ENCODE measurements at regions not wholly inside any gene's neighbourhood (a gene's known extent, or its start where the extent isn't known, plus 50 kb on each side); places are given as distances from the start of the nearest gene placed in this dataset.

DNA sequence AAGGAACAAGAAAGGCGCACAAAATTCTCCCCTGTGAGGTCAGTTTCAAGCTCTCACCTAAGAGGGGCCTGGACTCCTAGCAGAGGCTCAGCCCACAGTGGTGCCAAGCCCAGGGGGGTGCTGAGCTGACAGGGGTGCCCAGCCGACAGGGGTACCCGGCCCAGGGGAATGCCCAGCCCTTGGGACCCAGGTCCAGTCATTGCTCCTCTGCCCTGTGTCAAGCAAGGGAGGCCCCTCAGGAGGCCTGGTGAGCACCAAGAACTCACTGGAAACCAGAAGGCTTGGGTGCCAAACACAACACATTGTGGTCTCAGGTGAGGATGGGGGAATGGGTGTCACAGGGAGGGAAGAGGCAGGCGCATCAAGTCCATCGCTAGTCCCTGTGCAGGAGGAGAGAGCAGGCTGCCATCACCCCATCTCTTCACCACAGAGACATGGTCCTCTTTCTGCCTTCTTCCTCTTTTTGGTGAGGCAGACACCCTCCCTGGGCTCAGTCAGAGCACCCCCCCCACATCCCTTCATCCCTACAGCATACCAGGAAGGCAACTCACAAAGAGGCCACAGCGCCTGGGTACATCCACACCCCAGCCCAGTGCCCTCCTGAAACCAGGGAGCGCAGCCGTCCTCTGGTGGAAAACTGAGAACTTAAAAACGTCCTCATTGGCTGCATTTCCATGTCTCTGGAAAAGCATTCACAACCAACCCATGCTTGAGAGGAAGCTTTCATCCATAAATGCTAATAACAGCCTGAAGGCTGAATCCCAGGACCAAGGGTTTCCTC lies 111.3 kb downstream of the BANF2 start:
- no peak overlapping the region for H3K27ac Mint-ChIP-seq
- no peaks in the 10 kb centered on the region for H3K36me3 Mint-ChIP-seq (ENCODE audit: insufficient read depth)
- no peaks in the 10 kb centered on the region for H3K9me3 Mint-ChIP-seq (ENCODE audit: low read depth)
- H3K4me3 Mint-ChIP-seq (ENCODE audit: low read depth), result no peak overlapping the region
- H3K27me3 Mint-ChIP-seq, result no peaks in the 10 kb centered on the region
- H3K4me1 Mint-ChIP-seq (ENCODE audit: low read depth), result peaks cover 4% of the 10 kb centered on the region
- TF ChIP-seq, protein P1, sequence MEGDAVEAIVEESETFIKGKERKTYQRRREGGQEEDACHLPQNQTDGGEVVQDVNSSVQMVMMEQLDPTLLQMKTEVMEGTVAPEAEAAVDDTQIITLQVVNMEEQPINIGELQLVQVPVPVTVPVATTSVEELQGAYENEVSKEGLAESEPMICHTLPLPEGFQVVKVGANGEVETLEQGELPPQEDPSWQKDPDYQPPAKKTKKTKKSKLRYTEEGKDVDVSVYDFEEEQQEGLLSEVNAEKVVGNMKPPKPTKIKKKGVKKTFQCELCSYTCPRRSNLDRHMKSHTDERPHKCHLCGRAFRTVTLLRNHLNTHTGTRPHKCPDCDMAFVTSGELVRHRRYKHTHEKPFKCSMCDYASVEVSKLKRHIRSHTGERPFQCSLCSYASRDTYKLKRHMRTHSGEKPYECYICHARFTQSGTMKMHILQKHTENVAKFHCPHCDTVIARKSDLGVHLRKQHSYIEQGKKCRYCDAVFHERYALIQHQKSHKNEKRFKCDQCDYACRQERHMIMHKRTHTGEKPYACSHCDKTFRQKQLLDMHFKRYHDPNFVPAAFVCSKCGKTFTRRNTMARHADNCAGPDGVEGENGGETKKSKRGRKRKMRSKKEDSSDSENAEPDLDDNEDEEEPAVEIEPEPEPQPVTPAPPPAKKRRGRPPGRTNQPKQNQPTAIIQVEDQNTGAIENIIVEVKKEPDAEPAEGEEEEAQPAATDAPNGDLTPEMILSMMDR (IDR thresholded peaks at IDR 0.05; ENCODE audit: unreplicated experiment), result no peak
- no peak for DNase-seq (ENCODE audit: low spot score, unreplicated experiment)

DNA sequence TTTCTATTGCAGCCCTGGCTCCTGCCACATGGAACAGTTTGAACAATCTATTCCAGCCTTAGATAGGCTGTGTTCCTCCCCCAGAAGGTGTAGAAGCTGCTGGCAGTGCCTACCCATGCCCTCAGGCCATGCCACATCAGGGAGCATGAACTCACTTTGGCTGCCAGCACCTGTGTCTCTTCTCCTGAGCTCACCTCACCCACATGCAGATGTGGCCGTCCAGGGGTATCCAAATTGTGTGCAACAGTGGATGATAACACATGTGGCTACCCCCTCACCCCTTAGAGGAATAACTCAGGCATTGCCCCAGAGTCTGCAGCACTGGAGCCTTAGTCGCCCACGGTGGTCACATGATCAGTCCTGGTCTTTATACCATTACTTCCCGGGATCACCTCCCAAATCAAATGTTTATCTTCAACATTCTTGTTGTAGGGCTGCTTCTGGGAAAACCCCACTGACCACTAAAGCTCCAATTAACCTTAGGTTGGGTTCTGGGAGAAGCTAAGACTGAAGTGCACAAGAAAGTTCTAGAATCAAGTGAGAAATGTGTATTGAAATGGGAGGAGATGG lies 110.4 kb downstream of the BANF2 start:
- TF ChIP-seq, protein P1 (IDR thresholded peaks at IDR 0.05; ENCODE audit: unreplicated experiment), result no peak
- Mint-ChIP-seq H3K4me1 (ENCODE audit: low read depth) (peaks cover 4% of the 10 kb centered on the region), H3K9me3 (ENCODE audit: low read depth) (no peaks in the 10 kb centered on the region), H3K27ac (no peak overlapping the region), H3K27me3 (no peaks in the 10 kb centered on the region), H3K36me3 (ENCODE audit: insufficient read depth) (no peaks in the 10 kb centered on the region), H3K4me3 (ENCODE audit: low read depth) (no peak overlapping the region)
- no peak for DNase-seq (ENCODE audit: low spot score, unreplicated experiment)

DNA sequence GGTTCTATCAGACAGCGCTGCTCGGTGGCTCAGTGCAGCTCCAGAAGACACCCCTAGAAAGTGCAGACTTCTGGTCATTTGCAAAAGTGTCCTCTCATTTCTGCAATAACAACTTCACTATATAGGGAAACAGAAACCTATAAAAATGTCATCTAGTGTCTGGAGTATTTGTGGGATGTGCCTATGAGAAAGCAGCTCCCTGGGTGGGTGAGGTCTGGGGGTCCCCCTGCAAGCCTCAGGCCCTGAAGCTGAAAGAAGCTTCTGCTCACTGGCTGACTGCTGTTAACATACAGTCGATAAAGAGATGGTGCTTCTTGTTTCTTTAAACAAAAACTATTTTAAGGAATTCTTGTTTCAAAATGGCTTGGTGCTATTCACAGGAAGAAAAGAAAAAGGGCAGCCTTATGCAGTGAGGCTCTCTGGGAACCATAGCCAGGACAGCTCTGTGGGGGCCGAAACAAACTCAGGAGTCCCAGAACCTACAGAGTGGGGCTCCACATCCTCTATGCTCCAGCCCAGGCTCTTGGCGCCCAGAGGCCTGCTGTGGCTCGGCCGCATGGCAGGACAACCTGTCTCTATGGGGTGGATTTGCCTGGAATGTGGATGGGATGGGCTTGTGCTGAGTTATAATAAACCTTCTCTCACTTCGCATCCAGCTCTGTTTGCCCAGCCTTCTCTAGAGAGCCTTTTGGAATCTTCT lies 109.7 kb downstream of the BANF2 start:
- Mint-ChIP-seq H3K27ac (no peak overlapping the region), H3K9me3 (ENCODE audit: low read depth) (no peaks in the 10 kb centered on the region), H3K36me3 (ENCODE audit: insufficient read depth) (no peaks in the 10 kb centered on the region), H3K27me3 (no peaks in the 10 kb centered on the region), H3K4me1 (ENCODE audit: low read depth) (peaks cover 4% of the 10 kb centered on the region), H3K4me3 (ENCODE audit: low read depth) (no peak overlapping the region)
- TF ChIP-seq, protein P1 (IDR thresholded peaks at IDR 0.05; ENCODE audit: unreplicated experiment), result no peak
- DNase-seq (ENCODE audit: low spot score, unreplicated experiment), result no peak

DNA sequence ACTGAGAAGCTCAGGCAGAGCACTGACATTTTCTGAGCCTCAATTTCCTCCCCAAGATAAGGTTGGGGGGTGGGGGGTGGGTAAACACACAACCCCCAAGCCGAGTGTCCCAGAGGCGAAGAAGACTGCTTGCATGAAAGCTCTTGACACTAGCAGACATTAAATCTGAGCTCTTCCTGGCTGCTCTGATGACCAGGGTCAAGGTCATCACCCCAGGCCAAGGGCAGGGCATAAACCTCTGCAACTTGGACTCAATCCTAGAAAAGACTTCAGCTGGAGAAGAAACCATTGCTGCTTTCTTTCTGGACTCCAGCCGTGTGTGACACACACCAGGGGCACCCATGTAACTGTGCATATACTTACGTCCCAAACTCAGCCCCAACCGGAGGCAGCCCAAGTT lies 109.0 kb downstream of the BANF2 start:
- TF ChIP-seq, protein P1 (IDR thresholded peaks at IDR 0.05; ENCODE audit: unreplicated experiment), result no peak
- no peaks in the 10 kb centered on the region for H3K36me3 Mint-ChIP-seq (ENCODE audit: insufficient read depth)
- no peaks in the 10 kb centered on the region for H3K9me3 Mint-ChIP-seq (ENCODE audit: low read depth)
- H3K4me3 Mint-ChIP-seq (ENCODE audit: low read depth), result no peak overlapping the region
- H3K27ac Mint-ChIP-seq, result no peak overlapping the region
- DNase-seq (ENCODE audit: low spot score, unreplicated experiment), result no peak
- no peaks in the 10 kb centered on the region for H3K27me3 Mint-ChIP-seq
- peaks cover 4% of the 10 kb centered on the region for H3K4me1 Mint-ChIP-seq (ENCODE audit: low read depth)

DNA sequence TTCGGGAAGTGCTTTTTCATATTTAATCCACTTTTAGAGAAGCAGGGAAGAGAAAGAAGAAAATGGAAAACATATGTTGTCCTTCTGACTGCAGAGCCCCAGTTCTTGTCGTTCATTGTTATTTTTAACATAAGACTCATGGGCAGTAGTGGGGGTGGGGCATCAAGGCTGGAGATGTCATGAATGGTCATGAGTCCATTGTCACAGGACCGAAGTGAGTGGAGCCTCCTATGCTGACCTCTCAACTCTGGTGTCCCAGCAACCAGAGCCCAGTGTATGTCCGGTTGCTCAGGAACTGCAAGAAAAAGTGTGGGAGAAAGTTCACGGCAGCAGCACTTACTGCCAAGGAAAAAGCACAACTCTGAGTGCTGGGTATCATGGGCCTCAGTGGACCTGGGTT lies 108.6 kb downstream of the BANF2 start:
- H3K9me3 Mint-ChIP-seq (ENCODE audit: low read depth), result no peaks in the 10 kb centered on the region
- TF ChIP-seq, protein P1 (IDR thresholded peaks at IDR 0.05; ENCODE audit: unreplicated experiment), result no peak
- H3K4me3 Mint-ChIP-seq (ENCODE audit: low read depth), result no peak overlapping the region
- DNase-seq (ENCODE audit: low spot score, unreplicated experiment), result no peak
- no peaks in the 10 kb centered on the region for H3K36me3 Mint-ChIP-seq (ENCODE audit: insufficient read depth)
- H3K27me3 Mint-ChIP-seq, result no peaks in the 10 kb centered on the region
- peaks cover 4% of the 10 kb centered on the region for H3K4me1 Mint-ChIP-seq (ENCODE audit: low read depth)
- H3K27ac Mint-ChIP-seq, result no peak overlapping the region
